ENCODE measurements at regions not wholly inside any gene's neighbourhood (a gene's known extent, or its start where the extent isn't known, plus 50 kb on each side); places are given as distances from the start of the nearest gene placed in this dataset.
"Not testable (repeated sequence)": the region's sequence is repeated elsewhere in the genome, so short reads cannot be mapped to it uniquely, and the experiment has no call there.

DNA sequence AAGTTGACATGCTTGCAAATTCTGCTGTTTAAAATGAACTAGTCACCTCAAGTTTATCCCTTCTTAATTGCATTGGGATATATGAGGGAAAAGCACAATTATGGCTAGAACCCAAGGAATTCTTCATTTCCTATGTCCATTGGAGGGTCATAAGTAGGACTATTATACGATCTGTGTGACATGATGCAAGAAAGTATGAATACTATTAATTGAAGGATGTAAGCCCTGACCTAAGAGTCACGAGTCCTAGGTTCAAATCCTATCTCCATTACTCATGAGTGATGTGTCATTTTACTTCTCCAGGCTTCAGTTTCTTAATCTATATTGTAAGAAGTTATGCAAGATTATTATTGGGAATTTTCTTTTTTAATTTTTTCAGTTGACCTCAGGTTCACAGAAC, 542.9 kb upstream of the GRIA3 start:
- Mint-ChIP-seq H3K27me3 (ENCODE audit: unreplicated experiment) (no peaks in the 10 kb centered on the region), H3K4me1 (ENCODE audit: low read depth, unreplicated experiment) (no peaks in the 10 kb centered on the region), H3K9me3 (ENCODE audit: low read depth, unreplicated experiment) (no peaks in the 10 kb centered on the region), H3K36me3 (ENCODE audit: insufficient read depth, unreplicated experiment) (no peaks in the 10 kb centered on the region), H3K27ac (ENCODE audit: unreplicated experiment) (no peak overlapping the region), H3K4me3 (ENCODE audit: low read depth, unreplicated experiment) (no peak overlapping the region)
- no TSS peak for BruUV-seq (replicated peaks)
- TF ChIP-seq, protein P1, sequence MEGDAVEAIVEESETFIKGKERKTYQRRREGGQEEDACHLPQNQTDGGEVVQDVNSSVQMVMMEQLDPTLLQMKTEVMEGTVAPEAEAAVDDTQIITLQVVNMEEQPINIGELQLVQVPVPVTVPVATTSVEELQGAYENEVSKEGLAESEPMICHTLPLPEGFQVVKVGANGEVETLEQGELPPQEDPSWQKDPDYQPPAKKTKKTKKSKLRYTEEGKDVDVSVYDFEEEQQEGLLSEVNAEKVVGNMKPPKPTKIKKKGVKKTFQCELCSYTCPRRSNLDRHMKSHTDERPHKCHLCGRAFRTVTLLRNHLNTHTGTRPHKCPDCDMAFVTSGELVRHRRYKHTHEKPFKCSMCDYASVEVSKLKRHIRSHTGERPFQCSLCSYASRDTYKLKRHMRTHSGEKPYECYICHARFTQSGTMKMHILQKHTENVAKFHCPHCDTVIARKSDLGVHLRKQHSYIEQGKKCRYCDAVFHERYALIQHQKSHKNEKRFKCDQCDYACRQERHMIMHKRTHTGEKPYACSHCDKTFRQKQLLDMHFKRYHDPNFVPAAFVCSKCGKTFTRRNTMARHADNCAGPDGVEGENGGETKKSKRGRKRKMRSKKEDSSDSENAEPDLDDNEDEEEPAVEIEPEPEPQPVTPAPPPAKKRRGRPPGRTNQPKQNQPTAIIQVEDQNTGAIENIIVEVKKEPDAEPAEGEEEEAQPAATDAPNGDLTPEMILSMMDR (IDR thresholded peaks at IDR 0.05; ENCODE audit: unreplicated experiment): no peak
- no peak for DNase-seq
- intact Hi-C loops (cut with micrococcal nuclease; ENCODE audit: unreplicated experiment): no loop called here
- CTCF ChIA-PET: no interaction called here

DNA sequence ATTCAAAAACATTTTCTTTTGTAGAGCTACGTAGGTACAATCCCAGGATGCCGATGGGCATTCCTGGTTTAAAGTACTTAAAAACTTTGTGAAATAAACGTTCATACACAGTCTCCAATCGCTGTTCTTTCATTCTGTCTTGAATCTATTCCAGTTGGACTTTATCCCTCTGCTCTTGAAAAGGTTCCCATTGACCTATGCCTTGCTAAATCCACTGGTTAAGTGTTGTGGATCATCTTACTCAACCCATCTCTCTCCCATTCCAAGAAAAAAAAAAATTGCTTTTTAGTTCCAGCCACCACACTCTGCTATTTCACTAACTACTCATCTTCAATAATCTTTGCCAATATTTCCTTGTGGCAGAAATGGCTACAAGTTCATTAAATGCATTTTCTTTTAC, 542.3 kb upstream of the GRIA3 start:
- CTCF ChIA-PET: no interaction called here

GRCh38 chrX:122655256-122655655, 528.8 kb upstream of the GRIA3 start:
- DNase-seq; BruUV-seq (replicated peaks); H3K27me3 Mint-ChIP-seq (ENCODE audit: unreplicated experiment); CTCF ChIA-PET; intact Hi-C loops (cut with micrococcal nuclease; ENCODE audit: unreplicated experiment); H3K4me1 Mint-ChIP-seq (ENCODE audit: low read depth, unreplicated experiment); H3K27ac Mint-ChIP-seq (ENCODE audit: unreplicated experiment); H3K9me3 Mint-ChIP-seq (ENCODE audit: low read depth, unreplicated experiment); H3K4me3 Mint-ChIP-seq (ENCODE audit: low read depth, unreplicated experiment); H3K36me3 Mint-ChIP-seq (ENCODE audit: insufficient read depth, unreplicated experiment): not testable (repeated sequence)

More for the DNA sequence above, 542.3 kb upstream of the GRIA3 start:
- H3K4me3 Mint-ChIP-seq (ENCODE audit: low read depth, unreplicated experiment): no peak overlapping the region
- H3K36me3 Mint-ChIP-seq (ENCODE audit: insufficient read depth, unreplicated experiment): no peaks in the 10 kb centered on the region
- no TSS peak for BruUV-seq (replicated peaks)
- H3K27ac Mint-ChIP-seq (ENCODE audit: unreplicated experiment): no peak overlapping the region
- intact Hi-C loops (cut with micrococcal nuclease; ENCODE audit: unreplicated experiment): no loop called here
- TF ChIP-seq, protein P1 (IDR thresholded peaks at IDR 0.05; ENCODE audit: unreplicated experiment): no peak
- no peaks in the 10 kb centered on the region for H3K4me1 Mint-ChIP-seq (ENCODE audit: low read depth, unreplicated experiment)
- no peak for DNase-seq
- H3K27me3 Mint-ChIP-seq (ENCODE audit: unreplicated experiment): no peaks in the 10 kb centered on the region
- H3K9me3 Mint-ChIP-seq (ENCODE audit: low read depth, unreplicated experiment): no peaks in the 10 kb centered on the region

DNA sequence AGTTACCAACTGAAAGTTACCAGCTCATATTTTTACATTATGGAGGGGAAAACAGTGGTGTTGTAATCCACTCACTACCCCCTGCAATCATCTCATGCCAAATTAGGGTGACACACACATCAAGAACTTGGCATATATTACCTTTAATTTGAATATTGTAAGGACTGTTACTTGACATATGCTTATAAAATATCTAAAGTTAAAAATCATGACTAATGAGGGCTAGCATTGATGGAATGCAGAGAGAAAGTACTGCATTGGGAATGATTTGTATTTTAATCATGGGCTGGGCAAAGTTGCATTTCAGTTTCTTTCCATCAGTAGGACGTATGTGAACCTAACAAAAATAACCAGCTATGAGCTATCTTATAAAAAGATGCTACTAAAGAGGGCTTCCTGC, 517.5 kb upstream of the GRIA3 start:
- Mint-ChIP-seq H3K9me3 (ENCODE audit: low read depth, unreplicated experiment) (peaks cover 5% of the 10 kb centered on the region), H3K36me3 (ENCODE audit: insufficient read depth, unreplicated experiment) (no peaks in the 10 kb centered on the region), H3K27ac (ENCODE audit: unreplicated experiment) (no peak overlapping the region), H3K4me1 (ENCODE audit: low read depth, unreplicated experiment) (no peaks in the 10 kb centered on the region), H3K27me3 (ENCODE audit: unreplicated experiment) (no peaks in the 10 kb centered on the region), H3K4me3 (ENCODE audit: low read depth, unreplicated experiment) (no peak overlapping the region)
- no TSS peak for BruUV-seq (replicated peaks)
- no peak for DNase-seq
- intact Hi-C loops (cut with micrococcal nuclease; ENCODE audit: unreplicated experiment): no loop called here
- TF ChIP-seq, protein P1 (IDR thresholded peaks at IDR 0.05; ENCODE audit: unreplicated experiment): no peak
- CTCF ChIA-PET: no interaction called here

DNA sequence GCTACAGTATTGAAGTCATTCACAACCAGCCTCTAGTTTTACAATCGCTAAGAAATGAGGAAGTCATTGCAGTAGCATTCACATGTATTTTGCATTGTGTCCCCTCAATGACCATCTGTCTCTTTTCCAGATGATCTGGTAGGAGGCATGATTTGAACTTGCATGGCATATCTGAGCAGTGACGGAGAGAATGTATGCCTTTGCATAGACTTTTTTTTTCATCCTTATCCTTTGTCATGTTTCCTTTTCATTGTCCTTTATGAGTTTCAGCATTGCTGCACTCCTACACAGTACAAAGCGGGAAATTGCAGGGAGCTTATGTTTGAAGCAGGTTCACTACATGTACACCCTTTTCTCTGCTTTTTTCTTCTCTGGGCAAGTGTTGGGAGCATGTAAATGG, 516.4 kb upstream of the GRIA3 start:
- no peak overlapping the region for H3K4me3 Mint-ChIP-seq (ENCODE audit: low read depth, unreplicated experiment)
- peaks cover 5% of the 10 kb centered on the region for H3K9me3 Mint-ChIP-seq (ENCODE audit: low read depth, unreplicated experiment)
- CTCF ChIA-PET: interaction anchor here (0.5 kb wide), 1 partner anchor 34 kb away, joined by 3 read pairs; no protein-coding TSS in a partner anchor
- no peaks in the 10 kb centered on the region for H3K27me3 Mint-ChIP-seq (ENCODE audit: unreplicated experiment)
- H3K27ac Mint-ChIP-seq (ENCODE audit: unreplicated experiment): no peak overlapping the region
- no TSS peak for BruUV-seq (replicated peaks)
- no peaks in the 10 kb centered on the region for H3K4me1 Mint-ChIP-seq (ENCODE audit: low read depth, unreplicated experiment)
- DNase-seq: no peak
- TF ChIP-seq, protein P1 (IDR thresholded peaks at IDR 0.05; ENCODE audit: unreplicated experiment): no peak
- no peaks in the 10 kb centered on the region for H3K36me3 Mint-ChIP-seq (ENCODE audit: insufficient read depth, unreplicated experiment)
- intact Hi-C loops (cut with micrococcal nuclease; ENCODE audit: unreplicated experiment): no loop called here
